GM12874 (cell line): ENCODE measurements at regions not wholly inside any gene's neighbourhood (a gene's known extent, or its start where the extent isn't known, plus 50 kb on each side); places are given as distances from the start of the nearest gene placed in this dataset.
A peak's percentile ranks its signal among the peaks of the same experiment; 100 is the strongest.

Source experiments
- CTCF ChIP-seq: IDR thresholded peaks from 2 replicates; pipeline ENCODE4 v1.5.1; 2011; ENCODE audit warnings: low read depth, mild to moderate bottlenecking, control low read depth, low read length, moderate library complexity; ENCODE audit not compliant: insufficient read depth

GRCh38 chr6:53984581-53984980, 126.7 kb upstream of the MLIP start:
- no peak for TF ChIP-seq CTCF

- TF ChIP-seq CTCF = no peak
These were observed 125.9 kb upstream of the MLIP start for GRCh38 chr6:53985366-53985765.

- peak; percentile 41; the same call in 1 of the 2 replicates for TF ChIP-seq CTCF
These were observed 125.0 kb upstream of the MLIP start for GRCh38 chr6:53986165-53986720.

- TF ChIP-seq CTCF = no peak
These were observed 124.3 kb upstream of the MLIP start for GRCh38 chr6:53986721-53987521.

GRCh38 chr6:53987522-53987888, 123.7 kb upstream of the MLIP start:
- no peak for TF ChIP-seq CTCF

GRCh38 chr6:53989504-53989903, 121.7 kb upstream of the MLIP start:
- TF ChIP-seq CTCF = no peak

GRCh38 chr6:53992522-53992921, 118.7 kb upstream of the MLIP start:
- no peak for TF ChIP-seq CTCF
